ENCODE measurements at regions not wholly inside any gene's neighbourhood (a gene's known extent, or its start where the extent isn't known, plus 50 kb on each side); places are given as distances from the start of the nearest gene placed in this dataset.

DNA sequence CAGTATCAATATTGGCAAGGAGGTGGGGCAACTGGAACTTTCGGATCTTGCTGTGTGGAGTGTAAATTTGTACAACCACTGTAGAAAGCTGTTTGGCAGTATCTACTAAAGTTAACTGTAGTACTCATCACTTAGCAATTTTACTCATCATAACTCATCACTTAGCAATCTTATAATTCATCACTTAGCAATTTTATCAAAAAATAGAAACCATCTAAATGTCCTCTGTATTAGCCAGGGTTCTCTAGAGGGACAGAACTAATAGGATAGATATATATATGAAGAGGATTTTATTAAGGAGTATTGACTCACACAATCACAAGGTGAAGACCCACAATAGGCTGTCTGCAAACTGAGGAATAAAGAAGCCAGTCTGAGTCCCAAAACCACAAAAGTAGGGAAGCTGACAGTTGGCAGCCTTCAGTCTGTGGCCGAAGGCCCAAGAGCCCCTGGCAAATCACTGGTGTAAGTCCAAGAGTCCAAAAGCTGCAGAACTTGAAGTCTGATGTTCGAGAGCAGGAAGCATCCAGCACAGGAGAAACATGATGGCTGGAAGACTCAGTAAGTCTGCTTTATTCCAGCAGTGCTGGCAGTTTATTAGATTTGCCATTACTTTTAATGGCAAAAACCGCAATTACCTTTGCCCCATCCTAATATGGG is 92.9 kb upstream of the USP47 start:
- WGBS, 2 donors = 58 to 60% methylated on average over 4 of the region's 4 CpGs
- no peak for ATAC-seq (ENCODE audit: low FRiP score)
- intact Hi-C loops (cut with DNase I) = no loop called here
- Histone ChIP-seq H3K36me3 (ENCODE audit: control insufficient read depth in 1 of 2, insufficient read depth in 2 of 2, low read length in 1 of 2) (no peaks in the 10 kb centered on the region), H3K4me3 (ENCODE audit: low read length in 2 of 2) (no peak overlapping the region), H3K27me3 (ENCODE audit: control insufficient read depth in 1 of 2, insufficient read depth in 2 of 2, low read length in 1 of 2) (no peaks in the 10 kb centered on the region), H3K4me1 (ENCODE audit: control insufficient read depth in 1 of 2, insufficient read depth in 2 of 2, low read length in 2 of 2) (peaks cover 0 to 3% of the 10 kb centered on the region in 2 donors), H3K27ac (ENCODE audit: low read depth in 1 of 2, low read length in 2 of 2) (no peak overlapping the region), H3K9me3 (ENCODE audit: control insufficient read depth, low read length) (peaks cover under 1% of the 10 kb centered on the region)
- DNase-seq = no peak

DNA sequence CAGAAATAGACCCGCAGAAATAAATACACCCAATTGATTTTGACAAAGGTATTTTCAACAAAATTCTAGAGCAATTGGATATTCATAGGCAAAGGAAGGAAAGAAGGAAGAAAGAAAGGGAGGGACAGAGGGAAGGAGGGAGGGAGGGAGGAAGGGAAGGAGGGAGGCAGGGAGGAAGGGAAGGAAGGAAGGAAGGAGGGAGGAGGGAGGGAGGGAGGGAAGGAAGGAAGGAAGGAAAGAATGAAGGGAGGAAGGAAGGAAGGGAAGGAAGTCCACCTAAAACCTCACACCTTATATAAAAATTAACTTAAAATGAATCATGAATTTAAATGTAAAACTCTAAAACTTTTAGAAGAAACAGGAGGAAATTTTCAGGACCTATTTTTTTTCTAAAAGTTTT is 94.2 kb upstream of the USP47 start:
- Histone ChIP-seq H3K4me3 (ENCODE audit: low read length in 2 of 2) (no peak overlapping the region), H3K4me1 (ENCODE audit: control insufficient read depth in 1 of 2, insufficient read depth in 2 of 2, low read length in 2 of 2) (peaks cover 0 to 3% of the 10 kb centered on the region in 2 donors), H3K36me3 (ENCODE audit: control insufficient read depth in 1 of 2, insufficient read depth in 2 of 2, low read length in 1 of 2) (no peaks in the 10 kb centered on the region), H3K27ac (ENCODE audit: low read depth in 1 of 2, low read length in 2 of 2) (no peak overlapping the region), H3K9me3 (ENCODE audit: control insufficient read depth, low read length) (no peaks in the 10 kb centered on the region), H3K27me3 (ENCODE audit: control insufficient read depth in 1 of 2, insufficient read depth in 2 of 2, low read length in 1 of 2) (no peaks in the 10 kb centered on the region)
- intact Hi-C loops (cut with DNase I) = no loop called here
- WGBS, 2 donors = 86 to 100% methylated on average over 1 of the region's 1 CpG
- no peak for DNase-seq
- no peak for ATAC-seq (ENCODE audit: low FRiP score)

DNA sequence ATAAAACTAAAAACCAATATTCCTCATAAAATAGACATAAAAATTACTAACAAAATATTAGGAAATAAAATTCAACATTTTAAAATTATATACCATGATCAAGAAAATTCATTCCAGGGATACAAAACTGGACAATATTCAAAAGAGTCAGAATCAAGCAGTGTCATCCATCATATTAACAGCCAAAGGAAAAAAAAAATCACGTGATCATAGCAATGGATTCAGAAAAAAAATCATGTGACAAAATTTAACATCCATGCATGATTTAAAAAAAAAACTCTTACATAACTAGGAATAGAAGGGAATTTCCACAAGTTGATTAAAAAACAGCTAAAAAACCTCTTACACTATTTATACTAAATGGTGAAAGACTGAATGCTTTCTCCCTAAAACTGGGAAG is 95.3 kb upstream of the USP47 start:
- H3K9me3 ChIP-seq (ENCODE audit: control insufficient read depth, low read length) = no peaks in the 10 kb centered on the region
- ATAC-seq (ENCODE audit: low FRiP score) = no peak
- WGBS, 2 donors = 73 to 76% methylated on average over 1 of the region's 1 CpG

DNA sequence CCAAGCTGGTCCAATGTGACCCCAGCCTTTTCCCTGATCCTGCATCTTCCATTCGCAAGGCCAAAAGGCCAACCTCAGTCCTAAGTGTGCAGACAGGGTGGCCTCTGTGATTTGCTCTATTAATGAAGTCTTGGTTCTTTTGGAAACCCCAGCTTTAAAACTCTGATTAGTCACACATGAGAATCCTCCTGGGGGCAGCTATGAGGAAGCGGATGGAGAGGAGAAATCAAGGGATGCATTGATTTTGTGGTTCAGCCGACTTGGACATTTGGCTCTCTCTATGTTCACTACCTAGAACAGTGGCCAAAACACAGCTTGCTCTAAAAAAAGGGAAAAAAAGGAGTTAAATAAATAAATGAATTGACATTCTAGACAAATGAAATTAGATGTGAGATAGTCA is 98.6 kb upstream of the USP47 start:
- 93 to 94% methylated on average over 3 of the region's 3 CpGs for WGBS, 2 donors
- no peaks in the 10 kb centered on the region for H3K9me3 ChIP-seq (ENCODE audit: control insufficient read depth, low read length)
- no peaks in the 10 kb centered on the region for H3K27me3 ChIP-seq (ENCODE audit: control insufficient read depth in 1 of 2, insufficient read depth in 2 of 2, low read length in 1 of 2)
- no peak for ATAC-seq (ENCODE audit: low FRiP score)
- no peaks in the 10 kb centered on the region for H3K4me1 ChIP-seq (ENCODE audit: control insufficient read depth in 1 of 2, insufficient read depth in 2 of 2, low read length in 2 of 2)
- intact Hi-C loops (cut with DNase I) = no loop called here
- no peak for DNase-seq
- H3K27ac ChIP-seq (ENCODE audit: low read depth in 1 of 2, low read length in 2 of 2) = no peak overlapping the region
- no peak overlapping the region for H3K4me3 ChIP-seq (ENCODE audit: low read length in 2 of 2)
- H3K36me3 ChIP-seq (ENCODE audit: control insufficient read depth in 1 of 2, insufficient read depth in 2 of 2, low read length in 1 of 2) = no peaks in the 10 kb centered on the region

More for the DNA sequence above, 95.3 kb upstream of the USP47 start:
- Histone ChIP-seq H3K27ac (ENCODE audit: low read depth in 1 of 2, low read length in 2 of 2) (no peak overlapping the region), H3K36me3 (ENCODE audit: control insufficient read depth in 1 of 2, insufficient read depth in 2 of 2, low read length in 1 of 2) (no peaks in the 10 kb centered on the region), H3K27me3 (ENCODE audit: control insufficient read depth in 1 of 2, insufficient read depth in 2 of 2, low read length in 1 of 2) (no peaks in the 10 kb centered on the region), H3K4me3 (ENCODE audit: low read length in 2 of 2) (no peak overlapping the region), H3K4me1 (ENCODE audit: control insufficient read depth in 1 of 2, insufficient read depth in 2 of 2, low read length in 2 of 2) (peaks cover 0 to under 1% of the 10 kb centered on the region in 2 donors)
- no peak for DNase-seq
- intact Hi-C loops (cut with DNase I) = no loop called here

DNA sequence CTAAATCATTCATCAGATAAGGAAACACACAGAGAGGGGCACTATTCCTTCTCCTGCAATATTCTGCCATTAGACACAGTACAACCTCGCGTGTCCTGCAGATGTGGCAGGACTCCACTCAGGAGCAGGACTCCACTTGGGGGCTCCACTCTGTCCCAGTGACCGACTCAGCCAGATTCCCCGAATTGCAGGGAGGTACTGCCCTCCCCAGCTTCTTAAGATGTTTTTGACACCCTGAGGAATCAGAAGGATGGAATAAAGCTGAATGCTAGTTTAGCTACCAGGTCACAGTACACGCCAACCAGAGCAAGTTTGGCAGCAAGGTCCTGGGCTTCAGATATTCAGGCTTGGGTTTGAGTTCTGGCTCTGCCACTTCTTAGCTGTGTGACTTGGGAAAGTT is 99.3 kb upstream of the USP47 start:
- WGBS, 2 donors = 92% methylated on average over 5 of the region's 5 CpGs
- intact Hi-C loops (cut with DNase I) = no loop called here
- H3K4me3 ChIP-seq (ENCODE audit: low read length in 2 of 2) = no peak overlapping the region
- H3K27me3 ChIP-seq (ENCODE audit: control insufficient read depth in 1 of 2, insufficient read depth in 2 of 2, low read length in 1 of 2) = no peaks in the 10 kb centered on the region
- ATAC-seq (ENCODE audit: low FRiP score) (no peak), DNase-seq (no peak)
- H3K27ac ChIP-seq (ENCODE audit: low read depth in 1 of 2, low read length in 2 of 2) = no peak overlapping the region
- no peaks in the 10 kb centered on the region for H3K36me3 ChIP-seq (ENCODE audit: control insufficient read depth in 1 of 2, insufficient read depth in 2 of 2, low read length in 1 of 2)
- no peaks in the 10 kb centered on the region for H3K9me3 ChIP-seq (ENCODE audit: control insufficient read depth, low read length)
- H3K4me1 ChIP-seq (ENCODE audit: control insufficient read depth in 1 of 2, insufficient read depth in 2 of 2, low read length in 2 of 2) = no peaks in the 10 kb centered on the region

DNA sequence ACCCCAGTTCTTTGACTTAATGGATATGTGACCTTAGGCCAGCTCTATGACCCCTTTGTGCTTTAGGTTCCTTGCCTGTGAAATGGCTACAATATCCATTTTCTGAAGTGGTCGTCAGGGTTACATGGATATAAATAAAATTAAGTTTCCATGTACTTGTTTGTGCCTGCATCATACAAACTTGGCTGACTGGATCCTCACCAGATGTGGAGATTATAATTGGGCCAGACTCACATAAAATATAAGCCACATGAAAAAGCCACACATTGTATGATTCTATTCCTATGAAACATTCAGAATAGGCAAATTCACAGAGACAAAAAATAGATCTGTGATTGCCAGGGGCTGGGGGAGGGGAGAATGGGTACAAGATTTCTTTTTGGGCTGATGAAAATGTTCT is 100.9 kb upstream of the USP47 start:
- intact Hi-C loops (cut with DNase I) = no loop called here
- Histone ChIP-seq H3K4me3 (ENCODE audit: low read length in 2 of 2) (no peak overlapping the region), H3K27ac (ENCODE audit: low read depth in 1 of 2, low read length in 2 of 2) (no peak overlapping the region), H3K9me3 (ENCODE audit: control insufficient read depth, low read length) (no peaks in the 10 kb centered on the region), H3K27me3 (ENCODE audit: control insufficient read depth in 1 of 2, insufficient read depth in 2 of 2, low read length in 1 of 2) (no peaks in the 10 kb centered on the region), H3K36me3 (ENCODE audit: control insufficient read depth in 1 of 2, insufficient read depth in 2 of 2, low read length in 1 of 2) (no peaks in the 10 kb centered on the region), H3K4me1 (ENCODE audit: control insufficient read depth in 1 of 2, insufficient read depth in 2 of 2, low read length in 2 of 2) (no peaks in the 10 kb centered on the region)
- WGBS, 2 donors = 93 to 97% methylated on average over 1 of the region's 1 CpG
- no peak for DNase-seq
- ATAC-seq (ENCODE audit: low FRiP score) = no peak

DNA sequence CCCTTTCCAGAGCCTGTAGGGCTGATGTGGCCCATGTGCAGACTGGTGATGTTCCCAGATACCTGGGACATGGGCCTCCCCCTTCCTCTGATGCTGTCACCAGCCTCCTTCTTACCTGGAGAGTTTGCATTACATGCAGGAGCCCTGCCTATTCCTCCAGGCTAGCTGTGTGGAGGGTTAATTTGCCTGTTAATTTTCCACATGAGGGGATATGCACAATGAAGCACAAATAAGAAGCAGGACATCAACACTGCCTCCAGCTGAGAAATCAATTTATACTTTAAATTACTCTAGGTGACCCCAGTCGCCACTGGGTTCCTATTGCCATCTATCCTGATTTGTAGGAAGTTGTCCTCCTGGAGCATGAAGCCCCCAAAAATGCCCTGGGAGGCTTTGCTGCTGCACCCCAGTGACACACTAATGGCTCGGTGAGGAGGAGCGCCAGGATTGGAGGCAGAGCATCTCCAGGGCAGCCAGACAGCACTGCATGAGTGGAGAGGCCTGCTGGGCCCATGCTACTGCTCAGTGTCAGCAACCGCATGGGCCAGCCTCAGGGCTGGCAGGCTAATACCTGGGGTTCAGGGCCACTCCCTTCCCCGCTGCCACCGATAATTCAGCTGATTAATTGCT is 101.6 kb upstream of the USP47 start:
- ATAC-seq (ENCODE audit: low FRiP score) (no peak), DNase-seq (no peak)
- H3K4me3 ChIP-seq (ENCODE audit: low read length in 2 of 2) = no peak overlapping the region
- no peaks in the 10 kb centered on the region for H3K4me1 ChIP-seq (ENCODE audit: control insufficient read depth in 1 of 2, insufficient read depth in 2 of 2, low read length in 2 of 2)
- 94 to 98% methylated on average over 6 of the region's 6 CpGs for WGBS, 2 donors
- H3K9me3 ChIP-seq (ENCODE audit: control insufficient read depth, low read length) = no peaks in the 10 kb centered on the region
- intact Hi-C loops (cut with DNase I) = no loop called here
- no peak overlapping the region for H3K27ac ChIP-seq (ENCODE audit: low read depth in 1 of 2, low read length in 2 of 2)
- no peaks in the 10 kb centered on the region for H3K27me3 ChIP-seq (ENCODE audit: control insufficient read depth in 1 of 2, insufficient read depth in 2 of 2, low read length in 1 of 2)
- H3K36me3 ChIP-seq (ENCODE audit: control insufficient read depth in 1 of 2, insufficient read depth in 2 of 2, low read length in 1 of 2) = no peaks in the 10 kb centered on the region

DNA sequence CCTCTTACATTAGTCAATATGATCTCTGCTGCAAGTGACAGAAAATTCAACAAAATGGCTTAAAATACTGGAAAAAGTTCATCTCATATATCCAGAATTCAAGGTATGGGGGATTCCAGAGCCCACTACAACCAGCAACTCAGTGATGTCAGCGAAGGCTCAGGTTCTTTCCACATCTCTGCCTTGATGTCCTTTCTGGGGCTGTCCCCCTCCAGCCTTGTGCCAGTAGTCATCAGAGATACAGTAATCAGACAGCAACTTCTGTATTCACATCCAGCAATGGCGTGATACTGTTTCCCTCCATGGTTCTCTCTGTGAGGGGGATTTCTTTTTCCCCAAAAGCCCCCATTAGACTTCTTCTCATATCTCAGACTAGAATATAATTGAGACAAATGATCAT is 103.4 kb upstream of the USP47 start:
- peaks cover under 1% of the 10 kb centered on the region for H3K9me3 ChIP-seq (ENCODE audit: control insufficient read depth, low read length)
- intact Hi-C loops (cut with DNase I) = no loop called here
- no peaks in the 10 kb centered on the region for H3K36me3 ChIP-seq (ENCODE audit: control insufficient read depth in 1 of 2, insufficient read depth in 2 of 2, low read length in 1 of 2)
- H3K4me1 ChIP-seq (ENCODE audit: control insufficient read depth in 1 of 2, insufficient read depth in 2 of 2, low read length in 2 of 2) = no peaks in the 10 kb centered on the region
- no peak overlapping the region for H3K4me3 ChIP-seq (ENCODE audit: low read length in 2 of 2)
- WGBS, 2 donors = 94 to 98% methylated on average over 2 of the region's 2 CpGs
- H3K27ac ChIP-seq (ENCODE audit: low read depth in 1 of 2, low read length in 2 of 2) = no peak overlapping the region
- DNase-seq (no peak), ATAC-seq (ENCODE audit: low FRiP score) (no peak)
- no peaks in the 10 kb centered on the region for H3K27me3 ChIP-seq (ENCODE audit: control insufficient read depth in 1 of 2, insufficient read depth in 2 of 2, low read length in 1 of 2)

DNA sequence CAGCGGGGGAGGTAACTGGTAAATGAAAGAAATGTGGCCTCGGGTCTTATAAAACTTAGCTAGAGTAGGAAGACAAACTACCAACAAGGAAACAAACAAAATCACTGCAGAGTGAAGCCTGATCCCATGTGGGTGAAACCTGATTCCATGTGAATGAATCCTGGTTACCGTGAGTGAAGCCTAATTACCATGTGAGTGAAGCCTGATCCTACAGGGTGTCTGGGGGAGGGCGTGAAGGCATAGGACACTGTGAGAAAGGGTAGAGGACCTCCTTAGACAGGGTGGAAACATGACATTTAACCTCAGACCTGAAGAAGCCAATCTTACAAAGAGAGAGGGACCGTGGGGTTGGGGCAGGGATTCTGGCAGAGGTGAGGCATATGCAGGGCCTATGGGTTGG is 106.2 kb upstream of the USP47 start:
- no peak for DNase-seq
- Histone ChIP-seq H3K27me3 (ENCODE audit: control insufficient read depth in 1 of 2, insufficient read depth in 2 of 2, low read length in 1 of 2) (no peaks in the 10 kb centered on the region), H3K9me3 (ENCODE audit: control insufficient read depth, low read length) (peaks cover 1% of the 10 kb centered on the region), H3K4me1 (ENCODE audit: control insufficient read depth in 1 of 2, insufficient read depth in 2 of 2, low read length in 2 of 2) (no peaks in the 10 kb centered on the region), H3K27ac (ENCODE audit: low read depth in 1 of 2, low read length in 2 of 2) (no peak overlapping the region), H3K4me3 (ENCODE audit: low read length in 2 of 2) (no peak overlapping the region), H3K36me3 (ENCODE audit: control insufficient read depth in 1 of 2, insufficient read depth in 2 of 2, low read length in 1 of 2) (no peaks in the 10 kb centered on the region)
- ATAC-seq (ENCODE audit: low FRiP score) = no peak
- 78 to 81% methylated on average over 5 of the region's 5 CpGs for WGBS, 2 donors
- intact Hi-C loops (cut with DNase I) = no loop called here
